ENCODE measurements at regions not wholly inside any gene's neighbourhood (a gene's known extent, or its start where the extent isn't known, plus 50 kb on each side); places are given as distances from the start of the nearest gene placed in this dataset.

DNA sequence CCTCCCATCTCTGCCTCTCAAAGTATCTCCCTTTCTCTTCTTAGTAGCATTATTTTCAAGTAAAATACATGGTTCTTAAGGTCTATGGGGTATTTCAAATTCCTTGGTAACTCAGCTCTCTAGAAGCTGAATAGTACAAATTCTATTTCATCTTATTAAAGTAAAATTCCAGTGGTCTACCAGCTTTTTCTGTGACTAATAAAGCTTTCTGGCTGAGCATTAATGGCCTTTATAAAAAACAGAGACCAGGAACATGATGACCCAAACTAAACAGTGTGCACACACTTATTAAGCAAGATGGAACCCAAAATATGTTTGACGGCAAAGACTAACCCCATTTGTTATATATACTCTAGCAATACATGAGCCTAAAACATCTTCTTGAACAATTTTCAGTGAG lies 142.6 kb downstream of the OR2K2 start:
- TF ChIP-seq FOXA1 (IDR thresholded peaks at IDR 0.05), result no peak
- TF ChIP-seq HNF4G (IDR thresholded peaks at IDR 0.05), result no peak
- no peak for TF ChIP-seq HNF4A (conservative IDR thresholded peaks at IDR 0.05)
- no peak for TF ChIP-seq SP1 (IDR thresholded peaks at IDR 0.05)
- TF ChIP-seq TAF1 (conservative IDR thresholded peaks at IDR 0.05), result no peak
- TF ChIP-seq, protein P1, sequence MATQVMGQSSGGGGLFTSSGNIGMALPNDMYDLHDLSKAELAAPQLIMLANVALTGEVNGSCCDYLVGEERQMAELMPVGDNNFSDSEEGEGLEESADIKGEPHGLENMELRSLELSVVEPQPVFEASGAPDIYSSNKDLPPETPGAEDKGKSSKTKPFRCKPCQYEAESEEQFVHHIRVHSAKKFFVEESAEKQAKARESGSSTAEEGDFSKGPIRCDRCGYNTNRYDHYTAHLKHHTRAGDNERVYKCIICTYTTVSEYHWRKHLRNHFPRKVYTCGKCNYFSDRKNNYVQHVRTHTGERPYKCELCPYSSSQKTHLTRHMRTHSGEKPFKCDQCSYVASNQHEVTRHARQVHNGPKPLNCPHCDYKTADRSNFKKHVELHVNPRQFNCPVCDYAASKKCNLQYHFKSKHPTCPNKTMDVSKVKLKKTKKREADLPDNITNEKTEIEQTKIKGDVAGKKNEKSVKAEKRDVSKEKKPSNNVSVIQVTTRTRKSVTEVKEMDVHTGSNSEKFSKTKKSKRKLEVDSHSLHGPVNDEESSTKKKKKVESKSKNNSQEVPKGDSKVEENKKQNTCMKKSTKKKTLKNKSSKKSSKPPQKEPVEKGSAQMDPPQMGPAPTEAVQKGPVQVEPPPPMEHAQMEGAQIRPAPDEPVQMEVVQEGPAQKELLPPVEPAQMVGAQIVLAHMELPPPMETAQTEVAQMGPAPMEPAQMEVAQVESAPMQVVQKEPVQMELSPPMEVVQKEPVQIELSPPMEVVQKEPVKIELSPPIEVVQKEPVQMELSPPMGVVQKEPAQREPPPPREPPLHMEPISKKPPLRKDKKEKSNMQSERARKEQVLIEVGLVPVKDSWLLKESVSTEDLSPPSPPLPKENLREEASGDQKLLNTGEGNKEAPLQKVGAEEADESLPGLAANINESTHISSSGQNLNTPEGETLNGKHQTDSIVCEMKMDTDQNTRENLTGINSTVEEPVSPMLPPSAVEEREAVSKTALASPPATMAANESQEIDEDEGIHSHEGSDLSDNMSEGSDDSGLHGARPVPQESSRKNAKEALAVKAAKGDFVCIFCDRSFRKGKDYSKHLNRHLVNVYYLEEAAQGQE (IDR thresholded peaks at IDR 0.05), result no peak
- no peak for TF ChIP-seq YY1 (IDR thresholded peaks at IDR 0.05)
- no peak for TF ChIP-seq FOXA2 (IDR thresholded peaks at IDR 0.05)
- TF ChIP-seq NR2F2 (IDR thresholded peaks at IDR 0.05), result no peak
- no peak for TF ChIP-seq EGR1 (IDR thresholded peaks at IDR 0.05; ENCODE audit: low read depth in 2 of 2)
- TF ChIP-seq, protein P2, sequence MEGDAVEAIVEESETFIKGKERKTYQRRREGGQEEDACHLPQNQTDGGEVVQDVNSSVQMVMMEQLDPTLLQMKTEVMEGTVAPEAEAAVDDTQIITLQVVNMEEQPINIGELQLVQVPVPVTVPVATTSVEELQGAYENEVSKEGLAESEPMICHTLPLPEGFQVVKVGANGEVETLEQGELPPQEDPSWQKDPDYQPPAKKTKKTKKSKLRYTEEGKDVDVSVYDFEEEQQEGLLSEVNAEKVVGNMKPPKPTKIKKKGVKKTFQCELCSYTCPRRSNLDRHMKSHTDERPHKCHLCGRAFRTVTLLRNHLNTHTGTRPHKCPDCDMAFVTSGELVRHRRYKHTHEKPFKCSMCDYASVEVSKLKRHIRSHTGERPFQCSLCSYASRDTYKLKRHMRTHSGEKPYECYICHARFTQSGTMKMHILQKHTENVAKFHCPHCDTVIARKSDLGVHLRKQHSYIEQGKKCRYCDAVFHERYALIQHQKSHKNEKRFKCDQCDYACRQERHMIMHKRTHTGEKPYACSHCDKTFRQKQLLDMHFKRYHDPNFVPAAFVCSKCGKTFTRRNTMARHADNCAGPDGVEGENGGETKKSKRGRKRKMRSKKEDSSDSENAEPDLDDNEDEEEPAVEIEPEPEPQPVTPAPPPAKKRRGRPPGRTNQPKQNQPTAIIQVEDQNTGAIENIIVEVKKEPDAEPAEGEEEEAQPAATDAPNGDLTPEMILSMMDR (IDR thresholded peaks at IDR 0.05; ENCODE audit: low read depth, low read length, missing input control), result no peak
- TF ChIP-seq, protein P3, sequence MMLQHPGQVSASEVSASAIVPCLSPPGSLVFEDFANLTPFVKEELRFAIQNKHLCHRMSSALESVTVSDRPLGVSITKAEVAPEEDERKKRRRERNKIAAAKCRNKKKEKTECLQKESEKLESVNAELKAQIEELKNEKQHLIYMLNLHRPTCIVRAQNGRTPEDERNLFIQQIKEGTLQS (IDR thresholded peaks at IDR 0.05), result no peak
- Histone ChIP-seq H3K9me3 (ENCODE audit: control insufficient read depth in 4 of 4, low read length in 3 of 4) (no peaks in the 10 kb centered on the region), H3K4me3 (ENCODE audit: low read depth in 1 of 3, low read length in 3 of 3) (no peak overlapping the region), H3K9ac (ENCODE audit: low read depth in 1 of 2, low read length in 2 of 2) (no peak overlapping the region), H3K27ac (ENCODE audit: low read depth in 1 of 2, low read length in 2 of 2) (no peak overlapping the region), H3K27me3 (ENCODE audit: control insufficient read depth in 4 of 4, insufficient read depth in 4 of 4, low read length in 3 of 4) (peaks cover 0 to 2% (median 0%) of the 10 kb centered on the region in 4 donors), H3K36me3 (ENCODE audit: control insufficient read depth in 4 of 4, insufficient read depth in 3 of 4, low read depth in 1 of 4, low read length in 3 of 4) (no peaks in the 10 kb centered on the region), H3K4me1 (ENCODE audit: control insufficient read depth in 4 of 4, insufficient read depth in 4 of 4, low read length in 3 of 4) (no peaks in the 10 kb centered on the region)
- no peak for DNase-seq (ENCODE audit: low spot score)
- 94% methylated on average over 1 of the region's 1 CpG for WGBS

DNA sequence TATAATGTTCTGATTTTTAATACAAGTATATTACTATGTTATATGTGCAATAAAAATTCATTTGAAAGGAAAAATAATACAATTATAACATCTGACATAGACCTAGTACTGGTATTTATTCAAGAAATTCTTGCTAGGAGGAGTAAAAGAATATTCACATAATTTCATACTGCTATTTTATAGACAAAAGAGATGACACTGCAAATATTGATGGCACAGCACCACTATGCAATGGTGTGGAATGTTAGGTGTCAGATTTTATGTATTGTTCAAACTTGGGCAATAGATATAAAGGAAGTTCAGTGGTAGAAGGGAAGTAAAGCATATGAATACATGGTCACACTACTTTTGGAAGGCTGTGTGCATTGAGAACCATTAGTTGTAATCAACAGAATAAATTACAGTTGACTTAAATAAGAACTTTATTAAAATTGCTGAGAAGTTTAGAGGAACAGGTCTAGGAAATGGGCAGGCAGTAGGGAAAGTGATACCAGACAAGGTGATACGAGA lies 143.9 kb downstream of the OR2K2 start:
- Histone ChIP-seq H3K9ac (ENCODE audit: low read depth in 1 of 2, low read length in 2 of 2) (no peak overlapping the region), H3K4me1 (ENCODE audit: control insufficient read depth in 4 of 4, insufficient read depth in 4 of 4, low read length in 3 of 4) (no peaks in the 10 kb centered on the region), H3K27me3 (ENCODE audit: control insufficient read depth in 4 of 4, insufficient read depth in 4 of 4, low read length in 3 of 4) (peaks cover 0 to 2% (median 0%) of the 10 kb centered on the region in 4 donors), H3K4me3 (ENCODE audit: low read depth in 1 of 3, low read length in 3 of 3) (no peak overlapping the region), H3K9me3 (ENCODE audit: control insufficient read depth in 4 of 4, low read length in 3 of 4) (peaks cover 0 to 2% (median 0%) of the 10 kb centered on the region in 4 donors), H3K36me3 (ENCODE audit: control insufficient read depth in 4 of 4, insufficient read depth in 3 of 4, low read depth in 1 of 4, low read length in 3 of 4) (no peaks in the 10 kb centered on the region), H3K27ac (ENCODE audit: low read depth in 1 of 2, low read length in 2 of 2) (no peak overlapping the region)
- 72% methylated on average over 1 of the region's 1 CpG for WGBS
- TF ChIP-seq EGR1 (IDR thresholded peaks at IDR 0.05; ENCODE audit: low read depth in 2 of 2), result no peak
- TF ChIP-seq, protein P3 (IDR thresholded peaks at IDR 0.05), result no peak
- TF ChIP-seq SP1 (IDR thresholded peaks at IDR 0.05), result no peak
- TF ChIP-seq, protein P1 (IDR thresholded peaks at IDR 0.05), result no peak
- no peak for TF ChIP-seq YY1 (IDR thresholded peaks at IDR 0.05)
- no peak for TF ChIP-seq NR2F2 (IDR thresholded peaks at IDR 0.05)
- no peak for TF ChIP-seq FOXA1 (IDR thresholded peaks at IDR 0.05)
- TF ChIP-seq JUND (IDR thresholded peaks at IDR 0.05), result no peak
- no peak for TF ChIP-seq HNF4A (conservative IDR thresholded peaks at IDR 0.05)
- TF ChIP-seq, protein P4, sequence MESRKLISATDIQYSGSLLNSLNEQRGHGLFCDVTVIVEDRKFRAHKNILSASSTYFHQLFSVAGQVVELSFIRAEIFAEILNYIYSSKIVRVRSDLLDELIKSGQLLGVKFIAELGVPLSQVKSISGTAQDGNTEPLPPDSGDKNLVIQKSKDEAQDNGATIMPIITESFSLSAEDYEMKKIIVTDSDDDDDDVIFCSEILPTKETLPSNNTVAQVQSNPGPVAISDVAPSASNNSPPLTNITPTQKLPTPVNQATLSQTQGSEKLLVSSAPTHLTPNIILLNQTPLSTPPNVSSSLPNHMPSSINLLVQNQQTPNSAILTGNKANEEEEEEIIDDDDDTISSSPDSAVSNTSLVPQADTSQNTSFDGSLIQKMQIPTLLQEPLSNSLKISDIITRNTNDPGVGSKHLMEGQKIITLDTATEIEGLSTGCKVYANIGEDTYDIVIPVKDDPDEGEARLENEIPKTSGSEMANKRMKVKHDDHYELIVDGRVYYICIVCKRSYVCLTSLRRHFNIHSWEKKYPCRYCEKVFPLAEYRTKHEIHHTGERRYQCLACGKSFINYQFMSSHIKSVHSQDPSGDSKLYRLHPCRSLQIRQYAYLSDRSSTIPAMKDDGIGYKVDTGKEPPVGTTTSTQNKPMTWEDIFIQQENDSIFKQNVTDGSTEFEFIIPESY (IDR thresholded peaks at IDR 0.05), result no peak
- TF ChIP-seq RAD21 (IDR thresholded peaks at IDR 0.05), result no peak
- TF ChIP-seq, protein P5, sequence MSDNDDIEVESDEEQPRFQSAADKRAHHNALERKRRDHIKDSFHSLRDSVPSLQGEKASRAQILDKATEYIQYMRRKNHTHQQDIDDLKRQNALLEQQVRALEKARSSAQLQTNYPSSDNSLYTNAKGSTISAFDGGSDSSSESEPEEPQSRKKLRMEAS (IDR thresholded peaks at IDR 0.05), result no peak
- TF ChIP-seq TAF1 (conservative IDR thresholded peaks at IDR 0.05), result no peak
- TF ChIP-seq FOXA2 (IDR thresholded peaks at IDR 0.05), result no peak
- TF ChIP-seq, protein P2 (IDR thresholded peaks at IDR 0.05; ENCODE audit: low read depth, low read length, missing input control), result no peak
- DNase-seq (ENCODE audit: low spot score), result no peak

Data from liver (tissue), 8 donors.